ENCODE measurements at regions not wholly inside any gene's neighbourhood (a gene's known extent, or its start where the extent isn't known, plus 50 kb on each side); places are given as distances from the start of the nearest gene placed in this dataset.
A peak's percentile ranks its signal among the peaks of the same experiment; 100 is the strongest.

- 60 to 68% methylated on average over 4 of the region's 4 CpGs for WGBS, 2 donors
- no peak for TF ChIP-seq CTCF (IDR thresholded peaks at IDR 0.05; ENCODE audit: control extremely low read depth, extremely low read depth)
- no peak for ATAC-seq (ENCODE audit: insufficient read depth, low FRiP score)
- H3K9me3 ChIP-seq (ENCODE audit: control insufficient read depth in 4 of 4, insufficient read depth in 3 of 4, low read length in 3 of 4) = no peaks in the 10 kb centered on the region
- DNase-seq = peak in 2 of 3 donors; percentile 64 to 77
- peaks cover 0 to 41% (median 12%) of the 10 kb centered on the region in 5 donors for H3K4me1 ChIP-seq (ENCODE audit: control insufficient read depth in 5 of 5, insufficient read depth in 5 of 5, low read length in 5 of 5)
- no peaks in the 10 kb centered on the region for H3K36me3 ChIP-seq (ENCODE audit: control insufficient read depth in 4 of 4, insufficient read depth in 4 of 4, low read length in 4 of 4)
- no peak overlapping the region for H3K9ac ChIP-seq (ENCODE audit: insufficient read depth in 1 of 2, low read length in 2 of 2)
- H3K27me3 ChIP-seq (ENCODE audit: control insufficient read depth in 3 of 3, insufficient read depth in 3 of 3, low read length in 2 of 3) = no peaks in the 10 kb centered on the region
- H3K27ac ChIP-seq (ENCODE audit: low read depth in 1 of 2, low read length in 1 of 2) = no peak overlapping the region
- H3K4me3 ChIP-seq = no peak overlapping the region
Observed at GRCh38 chr5:125151150-125151900, 404.9 kb upstream of the ZNF608 start.

- ATAC-seq (ENCODE audit: insufficient read depth, low FRiP score) (no peak), DNase-seq (peak in 1 of 3 donors; percentile 19)
- Histone ChIP-seq H3K9ac (ENCODE audit: insufficient read depth in 1 of 2, low read length in 2 of 2) (no peak overlapping the region), H3K36me3 (ENCODE audit: control insufficient read depth in 4 of 4, insufficient read depth in 4 of 4, low read length in 4 of 4) (no peaks in the 10 kb centered on the region), H3K9me3 (ENCODE audit: control insufficient read depth in 4 of 4, insufficient read depth in 3 of 4, low read length in 3 of 4) (no peaks in the 10 kb centered on the region), H3K4me3 (no peak overlapping the region), H3K27me3 (ENCODE audit: control insufficient read depth in 3 of 3, insufficient read depth in 3 of 3, low read length in 2 of 3) (no peaks in the 10 kb centered on the region), H3K27ac (ENCODE audit: low read depth in 1 of 2, low read length in 1 of 2) (no peak overlapping the region), H3K4me1 (ENCODE audit: control insufficient read depth in 5 of 5, insufficient read depth in 5 of 5, low read length in 5 of 5) (peaks cover 0 to 41% (median 12%) of the 10 kb centered on the region in 5 donors)
- TF ChIP-seq CTCF (IDR thresholded peaks at IDR 0.05; ENCODE audit: control extremely low read depth, extremely low read depth) = no peak
- 68 to 74% methylated on average over 4 of the region's 4 CpGs for WGBS, 2 donors
Observed at GRCh38 chr5:125152044-125152443, 405.6 kb upstream of the ZNF608 start.

GRCh38 chr5:125152461-125153189 lies 406.2 kb upstream of the ZNF608 start:
- WGBS, 2 donors = 82 to 93% methylated on average over 13 of the region's 13 CpGs
- H3K4me3 ChIP-seq = no peak overlapping the region
- no peaks in the 10 kb centered on the region for H3K36me3 ChIP-seq (ENCODE audit: control insufficient read depth in 4 of 4, insufficient read depth in 4 of 4, low read length in 4 of 4)
- no peaks in the 10 kb centered on the region for H3K9me3 ChIP-seq (ENCODE audit: control insufficient read depth in 4 of 4, insufficient read depth in 3 of 4, low read length in 3 of 4)
- no peak for TF ChIP-seq CTCF (IDR thresholded peaks at IDR 0.05; ENCODE audit: control extremely low read depth, extremely low read depth)
- H3K27me3 ChIP-seq (ENCODE audit: control insufficient read depth in 3 of 3, insufficient read depth in 3 of 3, low read length in 2 of 3) = no peaks in the 10 kb centered on the region
- DNase-seq (no peak), ATAC-seq (ENCODE audit: insufficient read depth, low FRiP score) (peak; percentile 42)
- H3K4me1 ChIP-seq (ENCODE audit: control insufficient read depth in 5 of 5, insufficient read depth in 5 of 5, low read length in 5 of 5) = peaks cover 0 to 41% (median 12%) of the 10 kb centered on the region in 5 donors
- no peak overlapping the region for H3K27ac ChIP-seq (ENCODE audit: low read depth in 1 of 2, low read length in 1 of 2)
- H3K9ac ChIP-seq (ENCODE audit: insufficient read depth in 1 of 2, low read length in 2 of 2) = no peak overlapping the region

Data from lung (tissue), 11 donors.